DND-41 (cell line): ENCODE measurements at regions not wholly inside any gene's neighbourhood (a gene's known extent, or its start where the extent isn't known, plus 50 kb on each side); places are given as distances from the start of the nearest gene placed in this dataset.
A peak's percentile ranks its signal among the peaks of the same experiment; 100 is the strongest.

ENCODE experiments used
- ATAC-seq: fragments of 200-7000 bp; cut with Tn5 transposase; 3 replicates; pipeline ENCODE4 v1.9.1; 2021; ENCODE audit warnings: low read depth; ENCODE audit not compliant: insufficient read depth
- DNase-seq: peaks from one replicate; pipeline ENCODE4 v3.0.0-alpha.2; 2020
- H2AFZ ChIP-seq: 2 replicates; pipeline ENCODE4 v1.6.0; 2012; ENCODE audit warnings: low read depth, low read length
- H3K27ac ChIP-seq: 2 replicates; pipeline ENCODE4 v1.5.1; 2012; ENCODE audit warnings: low read length, inconsistent platforms
- H3K27me3 ChIP-seq: fragments of 200-600 bp; sonication (generic); 2 replicates; pipeline ENCODE4 v1.6.0; 2012; ENCODE audit warnings: low read length, mild to moderate bottlenecking, inconsistent platforms; ENCODE audit not compliant: insufficient read depth, poor library complexity
- H3K36me3 ChIP-seq: 2 replicates; pipeline ENCODE4 v1.5.1; 2012; ENCODE audit warnings: low read length, inconsistent platforms; ENCODE audit not compliant: insufficient read depth
- H3K4me1 ChIP-seq: 2 replicates; pipeline ENCODE4 v1.5.1; 2012; ENCODE audit warnings: mild to moderate bottlenecking, low read length; ENCODE audit not compliant: insufficient read depth
- H3K4me2 ChIP-seq: 2 replicates; pipeline ENCODE4 v1.6.0; 2012; ENCODE audit warnings: mild to moderate bottlenecking, moderate library complexity, low read length, inconsistent platforms; ENCODE audit not compliant: insufficient read depth
- H3K4me3 ChIP-seq, 2 experiments: fragments of 200-600 bp in 1 of 2; shearing (Covaris generic) in 1 of 2; 2 replicates each; pipeline ENCODE4 v1.5.1; 2012 to 2016; ENCODE audit warnings: inconsistent platforms in 2 of 2, low read length in 2 of 2, mild to moderate bottlenecking in 2 of 2, low read depth in 1 of 2, moderate library complexity in 1 of 2
- H3K79me2 ChIP-seq: 2 replicates; pipeline ENCODE4 v1.6.0; 2012; ENCODE audit warnings: low read length, inconsistent platforms; ENCODE audit not compliant: insufficient read depth
- H3K9ac ChIP-seq: 2 replicates; pipeline ENCODE4 v1.6.0; 2012; ENCODE audit warnings: low read depth, mild to moderate bottlenecking, inconsistent platforms, low read length, moderate library complexity
- H3K9me3 ChIP-seq: 2 replicates; pipeline ENCODE4 v1.5.1; 2012; ENCODE audit warnings: low read length, moderate library complexity, mild to moderate bottlenecking, inconsistent platforms; ENCODE audit not compliant: insufficient read depth, severe bottlenecking
- H4K20me1 ChIP-seq: 2 replicates; pipeline ENCODE4 v1.6.0; 2012; ENCODE audit warnings: low read length; ENCODE audit not compliant: insufficient read depth
- CTCF ChIP-seq: IDR thresholded peaks from 2 replicates; pipeline ENCODE4 v1.5.1; 2012; ENCODE audit warnings: borderline replicate concordance, low read length, moderate library complexity, mild to moderate bottlenecking; ENCODE audit not compliant: poor library complexity, severe bottlenecking; ENCODE audit errors: extremely low read depth
- EZH2 ChIP-seq: IDR thresholded peaks from 3 replicates; pipeline ENCODE4 v1.6.1; 2012; ENCODE audit warnings: borderline replicate concordance, low read depth, mild to moderate bottlenecking, moderate library complexity, low read length, inconsistent platforms; ENCODE audit not compliant: severe bottlenecking

- no peak for DNase-seq
- Histone ChIP-seq H3K36me3 (no peaks in the 10 kb centered on the region), H3K9ac (no peak overlapping the region), H3K79me2 (no peaks in the 10 kb centered on the region), H3K27me3 (no peaks in the 10 kb centered on the region), H3K27ac (no peak overlapping the region), H3K4me2 (no peak overlapping the region), H3K4me1 (no peaks in the 10 kb centered on the region), H2AFZ (no peak overlapping the region), H3K9me3 (no peaks in the 10 kb centered on the region), H3K4me3 (no peak overlapping the region), H4K20me1 (no peaks in the 10 kb centered on the region)
- TF ChIP-seq EZH2 = no peak
- TF ChIP-seq CTCF = no peak
- no peak for ATAC-seq
Measured at GRCh38 chr1:213371847-213372619, 321.0 kb downstream of the RPS6KC1 start.

- no peaks in the 10 kb centered on the region for H3K9me3 ChIP-seq
- no peak overlapping the region for H3K9ac ChIP-seq
- no peak overlapping the region for H2AFZ ChIP-seq
- no peaks in the 10 kb centered on the region for H3K79me2 ChIP-seq
- no peak overlapping the region for H3K27ac ChIP-seq
- peak; percentile 72 for DNase-seq
- H3K4me3 ChIP-seq = no peak overlapping the region
- H3K27me3 ChIP-seq = no peaks in the 10 kb centered on the region
- peak; percentile 89 for ATAC-seq
- H3K4me1 ChIP-seq = no peaks in the 10 kb centered on the region
- H3K36me3 ChIP-seq = no peaks in the 10 kb centered on the region
- no peak overlapping the region for H3K4me2 ChIP-seq
- TF ChIP-seq CTCF (peak; percentile 93), EZH2 (no peak)
- H4K20me1 ChIP-seq = no peaks in the 10 kb centered on the region
Measured at GRCh38 chr1:213374369-213374768, 323.3 kb downstream of the RPS6KC1 start.

- ATAC-seq (no peak), DNase-seq (no peak)
- Histone ChIP-seq H4K20me1 (no peaks in the 10 kb centered on the region), H3K27ac (no peak overlapping the region), H3K4me1 (no peaks in the 10 kb centered on the region), H3K4me2 (no peak overlapping the region), H3K36me3 (no peaks in the 10 kb centered on the region), H2AFZ (no peak overlapping the region), H3K27me3 (no peaks in the 10 kb centered on the region), H3K9ac (no peak overlapping the region), H3K9me3 (no peaks in the 10 kb centered on the region), H3K4me3 (no peak overlapping the region), H3K79me2 (no peaks in the 10 kb centered on the region)
- no peak for TF ChIP-seq EZH2
- no peak for TF ChIP-seq CTCF
Measured at GRCh38 chr1:213375002-213375401, 324.0 kb downstream of the RPS6KC1 start.
